Activated CD4-positive, alpha-beta T cell treated with anti-CD3 and anti-CD28 coated beads for 36 hours (primary cell): ENCODE measurements at regions not wholly inside any gene's neighbourhood (a gene's known extent, or its start where the extent isn't known, plus 50 kb on each side); places are given as distances from the start of the nearest gene placed in this dataset.
A peak's percentile ranks its signal among the peaks of the same experiment; 100 is the strongest.
"Not testable (repeated sequence)": the region's sequence is repeated elsewhere in the genome, so short reads cannot be mapped to it uniquely, and the experiment has no call there.

Experiments used
- ATAC-seq: fragments of 200-7000 bp; cut with Tn5 transposase; one replicate; pipeline ENCODE4 v1.10.0; 2021; ENCODE audit warnings: mild to moderate bottlenecking, moderate library complexity
- CTCF ChIA-PET: fragments of 350-600 bp; sonication (Branson Sonifier 250); formaldehyde crosslinking; loops from one replicate; lab custom pipeline; 2021; ENCODE audit warnings: antibody characterized with exemption; lab: Charles Lee
- POLR2A ChIA-PET: fragments of 350-600 bp; sonication (Branson Sonifier 250); formaldehyde crosslinking; loops from one replicate; lab custom pipeline; 2021; ENCODE audit warnings: antibody characterized with exemption, inconsistent platforms; lab: Charles Lee
- DNase-seq: peaks from one replicate; pipeline ENCODE4 v3.0.0-alpha.2; 2020
- H3K27ac Mint-ChIP-seq: one replicate; pipeline ENCODE4 v1.8.0; 2021; ENCODE audit warnings: mixed read lengths
- H3K27me3 Mint-ChIP-seq: one replicate; pipeline ENCODE4 v1.8.0; 2021; ENCODE audit warnings: mixed read lengths
- H3K36me3 Mint-ChIP-seq: one replicate; pipeline ENCODE4 v1.8.0; 2021; ENCODE audit warnings: low read depth, mixed read lengths
- H3K4me1 Mint-ChIP-seq: one replicate; pipeline ENCODE4 v1.8.0; 2021; ENCODE audit warnings: mixed read lengths
- H3K4me3 Mint-ChIP-seq: one replicate; pipeline ENCODE4 v1.8.0; 2021; ENCODE audit warnings: mild to moderate bottlenecking, moderate library complexity, mixed read lengths
- H3K9me3 Mint-ChIP-seq: one replicate; pipeline ENCODE4 v1.8.0; 2021; ENCODE audit warnings: low read depth, mixed read lengths
- intact Hi-C, 2 experiments: fragments of 100-400 bp; cut with DNase I in 1 of 2; cut with micrococcal nuclease in 1 of 2; formaldehyde crosslinking; loops; one replicate each; pipeline versions ENCODE4 v1.14.2 to v1.15.1; 2022 to 2024; cut with DNase I, micrococcal nuclease

GRCh38 chr22:22181341-22181850 is 63.2 kb upstream of the VPREB1 start:
- H3K27me3 Mint-ChIP-seq: peaks cover 29% of the 10 kb centered on the region
- no peak overlapping the region for H3K4me3 Mint-ChIP-seq
- no peak for ATAC-seq
- ChIA-PET CTCF (interaction anchor here (0.6 to 6.1 kb wide), 4 partner anchors 15 to 149 kb away, joined by 3 to 55 read pairs (median 4); no protein-coding TSS in a partner anchor), POLR2A (no interaction called here)
- intact Hi-C loops: no loop called here
- no peak overlapping the region for H3K27ac Mint-ChIP-seq
- H3K4me1 Mint-ChIP-seq: no peaks in the 10 kb centered on the region
- H3K36me3 Mint-ChIP-seq: no peaks in the 10 kb centered on the region
- no peak for DNase-seq
- no peaks in the 10 kb centered on the region for H3K9me3 Mint-ChIP-seq

GRCh38 chr22:22180738-22181285 is 63.8 kb upstream of the VPREB1 start:
- ATAC-seq (no peak), DNase-seq (no peak)
- Mint-ChIP-seq H3K4me1 (no peaks in the 10 kb centered on the region), H3K27me3 (peaks cover 29% of the 10 kb centered on the region), H3K27ac (no peak overlapping the region), H3K36me3 (no peaks in the 10 kb centered on the region), H3K9me3 (no peaks in the 10 kb centered on the region), H3K4me3 (no peak overlapping the region)
- ChIA-PET POLR2A (no interaction called here), CTCF (interaction anchor here (0.7 to 2.9 kb wide), 4 partner anchors 20 to 162 kb away, joined by 3 to 18 read pairs (median 4); no protein-coding TSS in a partner anchor)
- intact Hi-C loops: no loop called here

GRCh38 chr22:22179858-22180257 is 64.7 kb upstream of the VPREB1 start:
- CTCF ChIA-PET: interaction anchor here (1.1 to 2.9 kb wide), 3 partner anchors 21 to 163 kb away, joined by 3 to 18 read pairs (median 5); no protein-coding TSS in a partner anchor
- intact Hi-C loops: no loop called here

GRCh38 chr22:22178992-22179391 is 65.6 kb upstream of the VPREB1 start:
- Mint-ChIP-seq H3K4me1 (no peaks in the 10 kb centered on the region), H3K36me3 (no peaks in the 10 kb centered on the region), H3K27ac (no peak overlapping the region), H3K4me3 (no peak overlapping the region), H3K9me3 (no peaks in the 10 kb centered on the region), H3K27me3 (peaks cover 22% of the 10 kb centered on the region)
- POLR2A ChIA-PET: no interaction called here
- intact Hi-C loops: no loop called here
- no peak for ATAC-seq
- CTCF ChIA-PET: interaction anchor here (1.4 to 2.9 kb wide), 2 partner anchors 22 to 30 kb away, joined by 5 to 18 read pairs; no protein-coding TSS in a partner anchor
- no peak for DNase-seq

More at GRCh38 chr22:22179858-22180257, 64.7 kb upstream of the VPREB1 start:
- Mint-ChIP-seq H3K9me3 (no peaks in the 10 kb centered on the region), H3K27me3 (peaks cover 29% of the 10 kb centered on the region), H3K27ac (no peak overlapping the region), H3K4me3 (no peak overlapping the region), H3K4me1 (no peaks in the 10 kb centered on the region), H3K36me3 (no peaks in the 10 kb centered on the region)
- POLR2A ChIA-PET: no interaction called here
- ATAC-seq (no peak), DNase-seq (no peak)

- CTCF ChIA-PET: interaction anchor here (1.4 to 2.9 kb wide), 2 partner anchors 23 to 30 kb away, joined by 5 to 18 read pairs; no protein-coding TSS in a partner anchor
- Mint-ChIP-seq H3K36me3 (no peaks in the 10 kb centered on the region), H3K9me3 (no peaks in the 10 kb centered on the region), H3K4me3 (no peak overlapping the region), H3K4me1 (no peaks in the 10 kb centered on the region), H3K27ac (no peak overlapping the region), H3K27me3 (peaks cover 21% of the 10 kb centered on the region)
- no peak for DNase-seq
- intact Hi-C loops: no loop called here
- no peak for ATAC-seq
- POLR2A ChIA-PET: no interaction called here
These were observed 66.1 kb upstream of the VPREB1 start for GRCh38 chr22:22178355-22178965.

GRCh38 chr22:22176929-22177616 is 67.5 kb upstream of the VPREB1 start:
- ChIA-PET CTCF (interaction anchor here (1.5 kb wide), 1 partner anchor 15 kb away, joined by 3 read pairs; no protein-coding TSS in a partner anchor), POLR2A (no interaction called here)
- Mint-ChIP-seq H3K27me3 (peaks cover 13% of the 10 kb centered on the region), H3K9me3 (no peaks in the 10 kb centered on the region), H3K27ac (no peak overlapping the region), H3K4me1 (no peaks in the 10 kb centered on the region), H3K4me3 (no peak overlapping the region), H3K36me3 (no peaks in the 10 kb centered on the region)
- intact Hi-C loops: no loop called here
- DNase-seq (no peak), ATAC-seq (no peak)

GRCh38 chr22:22172896-22173628 is 71.5 kb upstream of the VPREB1 start:
- H3K27ac Mint-ChIP-seq, ATAC-seq, H3K4me1 Mint-ChIP-seq, H3K9me3 Mint-ChIP-seq, H3K27me3 Mint-ChIP-seq, CTCF ChIA-PET, intact Hi-C loops, H3K4me3 Mint-ChIP-seq, DNase-seq, POLR2A ChIA-PET, H3K36me3 Mint-ChIP-seq: not testable (repeated sequence)

GRCh38 chr22:22171357-22172218 is 73.0 kb upstream of the VPREB1 start:
- ChIA-PET POLR2A (interaction anchor here (0.7 kb wide), 1 partner anchor 148 kb away, joined by 3 read pairs; no protein-coding TSS in a partner anchor), CTCF (interaction anchor here (0.9 to 2.2 kb wide), 5 partner anchors 12 to 24 kb away, joined by 3 to 12 read pairs (median 4); no protein-coding TSS in a partner anchor)
- Mint-ChIP-seq H3K9me3 (no peaks in the 10 kb centered on the region), H3K4me3 (no peak overlapping the region), H3K27me3 (peaks cover 8% of the 10 kb centered on the region), H3K36me3 (no peaks in the 10 kb centered on the region), H3K4me1 (peaks cover 10% of the 10 kb centered on the region), H3K27ac (no peak overlapping the region)
- intact Hi-C loops: no loop called here
- DNase-seq: no peak
- no peak for ATAC-seq

GRCh38 chr22:22169923-22170322 is 74.7 kb upstream of the VPREB1 start:
- Mint-ChIP-seq H3K27me3 (peaks cover 2% of the 10 kb centered on the region), H3K9me3 (no peaks in the 10 kb centered on the region), H3K36me3 (no peaks in the 10 kb centered on the region), H3K4me3 (peak overlapping the region; percentile 11), H3K4me1 (peaks cover 10% of the 10 kb centered on the region), H3K27ac (no peak overlapping the region)
- intact Hi-C loops: no loop called here
- ChIA-PET POLR2A (no interaction called here), CTCF (interaction anchor here (0.6 to 1.3 kb wide), 4 partner anchors 8 to 216 kb away, joined by 3 to 4 read pairs (median 3); no protein-coding TSS in a partner anchor)
- ATAC-seq: no peak
- no peak for DNase-seq
